Testis (tissue), 2 donors: ENCODE measurements at regions not wholly inside any gene's neighbourhood (a gene's known extent, or its start where the extent isn't known, plus 50 kb on each side); places are given as distances from the start of the nearest gene placed in this dataset.
"Not testable (repeated sequence)": the region's sequence is repeated elsewhere in the genome, so short reads cannot be mapped to it uniquely, and the experiment has no call there.

Source experiments
- DNase-seq: peaks from one replicate; pipeline ENCODE4 v3.0.0-alpha.2; 2019
- H3K27ac ChIP-seq, 2 donors: fragments of 200-600 bp; sonication (generic); one replicate each; pipeline ENCODE4 v1.5.1; 2019
- H3K27me3 ChIP-seq: fragments of 200-600 bp; sonication (generic); one replicate; pipeline ENCODE4 v1.5.1; 2019
- H3K36me3 ChIP-seq: fragments of 200-600 bp; sonication (generic); one replicate; pipeline ENCODE4 v1.5.1; 2017; ENCODE audit warnings: low read depth; ENCODE audit errors: missing control alignments
- H3K4me1 ChIP-seq: fragments of 200-600 bp; sonication (generic); one replicate; pipeline ENCODE4 v1.5.1; 2019
- H3K4me3 ChIP-seq, 2 donors: fragments of 200-600 bp; sonication (generic); one replicate each; pipeline ENCODE4 v1.5.1; 2017 to 2019
- H3K9me3 ChIP-seq: fragments of 200-600 bp; sonication (generic); one replicate; pipeline ENCODE4 v1.5.1; 2017
- CTCF ChIP-seq, 3 experiments: fragments of 450-650 bp in 2 of 3; fragments of 200-600 bp in 1 of 3; sonication (generic) in 1 of 3; IDR thresholded peaks; one replicate each; pipeline ENCODE4 v1.5.1; 2016 to 2019; ENCODE audit warnings: antibody characterized with exemption in 3 of 3, mild to moderate bottlenecking in 2 of 3, moderate library complexity in 1 of 3
- POLR2A ChIP-seq: fragments of 450-650 bp; IDR thresholded peaks from one replicate; pipeline ENCODE4 v1.6.1; 2017; ENCODE audit warnings: antibody characterized with exemption, mild to moderate bottlenecking, moderate library complexity
- WGBS, 2 donors: methylation state at CpG; one replicate each; pipeline ENCODE4 v1.1.5; 2018; 5-methylcytosine and 5-hydroxymethylcytosine counted together
- intact Hi-C: fragments of 100-400 bp; cut with DNase I; formaldehyde crosslinking; loops from one replicate; pipeline ENCODE4 v1.15.1; 2023; ENCODE audit warnings: low total_unique reads

- intact Hi-C loops = no loop called here
- Histone ChIP-seq H3K4me1 (no peaks in the 10 kb centered on the region), H3K27me3 (no peaks in the 10 kb centered on the region), H3K36me3 (no peaks in the 10 kb centered on the region), H3K4me3 (no peak overlapping the region), H3K9me3 (no peaks in the 10 kb centered on the region), H3K27ac (no peak overlapping the region)
- TF ChIP-seq CTCF (IDR thresholded peaks at IDR 0.05) (no peak), POLR2A (no peak)
- DNase-seq = no peak
- WGBS, 2 donors = 69% methylated on average over 3 of the region's 3 CpGs; no CpG with 5 or more reads in 1 of the 2 donors
These were observed 387.8 kb downstream of the PRR32 start for GRCh38 chrX:127207326-127207725.

GRCh38 chrX:127221821-127222220 lies 402.3 kb downstream of the PRR32 start:
- intact Hi-C loops, DNase-seq, H3K36me3 ChIP-seq, H3K27me3 ChIP-seq, H3K4me1 ChIP-seq, H3K27ac ChIP-seq, H3K9me3 ChIP-seq, H3K4me3 ChIP-seq: not testable (repeated sequence)
- 89% methylated on average over 1 of the region's 1 CpG; no CpG with 5 or more reads in 1 of the 2 donors for WGBS, 2 donors

GRCh38 chrX:127243654-127244053 lies 424.1 kb downstream of the PRR32 start:
- Histone ChIP-seq H3K4me3 (no peak overlapping the region), H3K27ac (no peak overlapping the region), H3K9me3 (no peaks in the 10 kb centered on the region), H3K27me3 (no peaks in the 10 kb centered on the region), H3K4me1 (no peaks in the 10 kb centered on the region), H3K36me3 (no peaks in the 10 kb centered on the region)
- TF ChIP-seq POLR2A (no peak), CTCF (IDR thresholded peaks at IDR 0.05) (no peak)
- 100% methylated on average over 1 of the region's 3 CpGs; no CpG with 5 or more reads in 1 of the 2 donors for WGBS, 2 donors
- intact Hi-C loops = no loop called here
- DNase-seq = no peak

- WGBS, 2 donors = 71 to 81% methylated on average over 2 to 3 of the region's 3 CpGs
- H3K4me3 ChIP-seq = no peak overlapping the region
- intact Hi-C loops = no loop called here
- DNase-seq = no peak
- no peaks in the 10 kb centered on the region for H3K27me3 ChIP-seq
- no peak for TF ChIP-seq CTCF (IDR thresholded peaks at IDR 0.05)
- TF ChIP-seq POLR2A = no peak
- H3K27ac ChIP-seq = no peak overlapping the region
- H3K9me3 ChIP-seq = no peaks in the 10 kb centered on the region
- no peaks in the 10 kb centered on the region for H3K4me1 ChIP-seq
- no peaks in the 10 kb centered on the region for H3K36me3 ChIP-seq
These were observed 440.2 kb downstream of the PRR32 start for GRCh38 chrX:127259742-127260141.

- H3K27ac ChIP-seq = no peak overlapping the region
- no peaks in the 10 kb centered on the region for H3K4me1 ChIP-seq
- H3K9me3 ChIP-seq = no peaks in the 10 kb centered on the region
- WGBS, 2 donors = 67 to 73% methylated on average over 2 of the region's 2 CpGs
- H3K4me3 ChIP-seq = no peak overlapping the region
- TF ChIP-seq POLR2A (no peak), CTCF (IDR thresholded peaks at IDR 0.05) (no peak)
- no peaks in the 10 kb centered on the region for H3K36me3 ChIP-seq
- H3K27me3 ChIP-seq = no peaks in the 10 kb centered on the region
- intact Hi-C loops = no loop called here
- DNase-seq = no peak
These were observed 456.8 kb downstream of the PRR32 start for GRCh38 chrX:127276326-127276725.
